Erythroblast (primary cell): ENCODE measurements at regions not wholly inside any gene's neighbourhood (a gene's known extent, or its start where the extent isn't known, plus 50 kb on each side); places are given as distances from the start of the nearest gene placed in this dataset.

ENCODE experiments used
- GATA1 ChIP-seq: IDR thresholded peaks from 2 replicates; pipeline ENCODE4 v1.6.1; 2011; ENCODE audit warnings: low read depth, mild to moderate bottlenecking, control low read depth, low read length, moderate library complexity
- POLR2A ChIP-seq: IDR thresholded peaks from 2 replicates; pipeline ENCODE4 v1.6.1; 2011; ENCODE audit warnings: mild to moderate bottlenecking, low read length

DNA sequence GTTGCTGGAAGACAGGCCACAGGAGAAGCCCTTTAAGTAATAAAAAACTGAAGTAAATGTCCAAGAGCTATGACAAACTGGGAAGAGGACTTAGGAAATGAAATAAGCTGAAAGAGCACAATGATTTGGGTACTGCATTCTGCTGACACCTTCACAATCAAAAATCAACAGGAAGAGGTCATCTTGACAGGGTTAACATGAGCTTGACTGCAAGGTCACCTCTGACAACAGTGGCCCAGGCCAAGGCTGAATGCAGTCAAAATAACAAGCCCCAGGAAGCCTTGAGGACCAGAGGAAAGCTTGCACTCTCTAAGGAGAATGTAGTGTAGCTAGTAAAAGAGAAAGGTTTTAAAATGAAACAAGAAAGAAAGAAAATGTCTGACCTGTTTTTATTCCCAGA lies 179.3 kb downstream of the SEC16B start:
- no peak for TF ChIP-seq POLR2A
- TF ChIP-seq GATA1 = no peak
